GM19043 (cell line): ENCODE measurements at regions not wholly inside any gene's neighbourhood (a gene's known extent, or its start where the extent isn't known, plus 50 kb on each side); places are given as distances from the start of the nearest gene placed in this dataset.
"Not testable (repeated sequence)": the region's sequence is repeated elsewhere in the genome, so short reads cannot be mapped to it uniquely, and the experiment has no call there.

Experiments used
- ATAC-seq: cut with Tn5 transposase; IDR thresholded peaks from one replicate; pipeline ENCODE4 v1.9.1; 2021; ENCODE audit warnings: low read depth; ENCODE audit not compliant: unreplicated experiment

- ATAC-seq = no peak
Observed at GRCh38 chr2:61632276-61633169, 94.4 kb upstream of the XPO1 start.

- ATAC-seq = no peak
Observed at GRCh38 chr2:61631321-61631720, 93.2 kb upstream of the XPO1 start.

- ATAC-seq = no peak
Observed at GRCh38 chr2:61626827-61627226, 88.7 kb upstream of the XPO1 start.

- no peak for ATAC-seq
Observed at GRCh38 chr2:61623747-61624146, 85.6 kb upstream of the XPO1 start.

GRCh38 chr2:61620244-61621159, 82.3 kb upstream of the XPO1 start:
- ATAC-seq = no peak

GRCh38 chr2:61619561-61619960, 81.4 kb upstream of the XPO1 start:
- no peak for ATAC-seq

GRCh38 chr2:61617610-61618009, 79.5 kb upstream of the XPO1 start:
- no peak for ATAC-seq

GRCh38 chr2:61605245-61605644, 67.1 kb upstream of the XPO1 start:
- no peak for ATAC-seq

GRCh38 chr2:61604433-61604832, 66.3 kb upstream of the XPO1 start:
- ATAC-seq = no peak

- not testable (repeated sequence) for ATAC-seq
Observed at GRCh38 chr2:61598515-61599156, 60.5 kb upstream of the XPO1 start.

GRCh38 chr2:61597300-61598289, 59.4 kb upstream of the XPO1 start:
- ATAC-seq = no peak

- not testable (repeated sequence) for ATAC-seq
Observed at GRCh38 chr2:61594201-61594600, 56.0 kb upstream of the XPO1 start.

GRCh38 chr2:61593648-61594047, 55.5 kb upstream of the XPO1 start:
- ATAC-seq = not testable (repeated sequence)

GRCh38 chr2:61590214-61590613, 52.1 kb upstream of the XPO1 start:
- ATAC-seq = no peak

- ATAC-seq = no peak
Observed at GRCh38 chr2:61588566-61588965, 50.4 kb upstream of the XPO1 start.
